GM23338 (cell line): ENCODE measurements at regions not wholly inside any gene's neighbourhood (a gene's known extent, or its start where the extent isn't known, plus 50 kb on each side); places are given as distances from the start of the nearest gene placed in this dataset.

ENCODE experiments used
- ATAC-seq: fragments of 200-7000 bp; cut with Tn5 transposase; 3 replicates; pipeline ENCODE4 v1.9.1; 2020
- DNase-seq: peaks from one replicate; pipeline ENCODE4 v3.0.0-alpha.2; 2015; ENCODE audit warnings: low spot score
- H2AFZ ChIP-seq: fragments of 200-600 bp; sonication (generic); 2 replicates; pipeline ENCODE4 v1.8.0; 2016; ENCODE audit warnings: antibody characterized with exemption, mild to moderate bottlenecking, moderate library complexity
- H3F3A ChIP-seq: fragments of 200-600 bp; sonication (generic); replicated peaks from 2 replicates; pipeline ENCODE4 v1.8.0; 2017; ENCODE audit warnings: antibody characterized with exemption, mixed run types, low read depth
- H3K27ac ChIP-seq: fragments of 200-600 bp; sonication (generic); 2 replicates; pipeline ENCODE4 v1.6.1; 2016; ENCODE audit warnings: low read depth
- H3K27me3 ChIP-seq: fragments of 200-600 bp; sonication (generic); 2 replicates; pipeline ENCODE4 v1.8.0; 2016; ENCODE audit warnings: mild to moderate bottlenecking, mixed run types, moderate library complexity; ENCODE audit not compliant: insufficient read depth
- H3K36me3 ChIP-seq: fragments of 200-600 bp; sonication (generic); 2 replicates; pipeline ENCODE4 v1.8.0; 2016; ENCODE audit warnings: mild to moderate bottlenecking; ENCODE audit not compliant: insufficient read depth
- H3K4me1 ChIP-seq: fragments of 200-600 bp; sonication (generic); 2 replicates; pipeline ENCODE4 v1.8.0; 2016; ENCODE audit warnings: mild to moderate bottlenecking, moderate library complexity; ENCODE audit not compliant: insufficient read depth
- H3K4me2 ChIP-seq: fragments of 200-600 bp; sonication (generic); 2 replicates; pipeline ENCODE4 v1.7.1; 2017; ENCODE audit warnings: mixed run types
- H3K4me3 ChIP-seq: fragments of 200-600 bp; sonication (generic); 2 replicates; pipeline ENCODE4 v1.6.1; 2016; ENCODE audit warnings: mixed run types
- H3K79me2 ChIP-seq: fragments of 200-600 bp; sonication (generic); replicated peaks from 2 replicates; pipeline ENCODE4 v1.8.0; 2017; ENCODE audit warnings: mild to moderate bottlenecking; ENCODE audit not compliant: insufficient read depth
- H3K9me2 ChIP-seq: fragments of 200-600 bp; sonication (generic); 2 replicates; pipeline ENCODE4 v1.8.0; 2017; ENCODE audit not compliant: insufficient read depth
- H4K20me1 ChIP-seq: fragments of 200-600 bp; sonication (generic); replicated peaks from 2 replicates; pipeline ENCODE4 v1.8.0; 2017; ENCODE audit warnings: mild to moderate bottlenecking; ENCODE audit not compliant: insufficient read depth
- H3K27ac Mint-ChIP-seq: 2 replicates; pipeline ENCODE4 v1.8.0; 2020; ENCODE audit warnings: inconsistent platforms, mild to moderate bottlenecking, moderate library complexity, mixed read lengths
- H3K27me3 Mint-ChIP-seq: 3 replicates; pipeline ENCODE4 v1.8.0; 2022; ENCODE audit warnings: low read depth, mild to moderate bottlenecking, moderate library complexity, mixed read lengths, inconsistent platforms; ENCODE audit not compliant: insufficient read depth, poor library complexity
- H3K36me3 Mint-ChIP-seq: 3 replicates; pipeline ENCODE4 v1.8.0; 2021; ENCODE audit warnings: low read depth, mild to moderate bottlenecking, inconsistent platforms, moderate library complexity, mixed read lengths
- H3K4me1 Mint-ChIP-seq: 3 replicates; pipeline ENCODE4 v1.8.0; 2020; ENCODE audit warnings: mild to moderate bottlenecking, inconsistent platforms, mixed read lengths
- H3K4me3 Mint-ChIP-seq: 3 replicates; pipeline ENCODE4 v1.8.0; 2021; ENCODE audit warnings: moderate library complexity, mild to moderate bottlenecking, inconsistent platforms, mixed read lengths
- H3K9me3 Mint-ChIP-seq: 3 replicates; pipeline ENCODE4 v1.8.0; 2020; ENCODE audit warnings: moderate library complexity, mild to moderate bottlenecking, inconsistent platforms, mixed read lengths
- CREB1 ChIP-seq: fragments of 250-450 bp; sonication (Bioruptor Pico); IDR thresholded peaks from 2 replicates; pipeline ENCODE4 v1.5.0; 2020; ENCODE audit warnings: low read depth, mild to moderate bottlenecking, moderate library complexity
- CTCF ChIP-seq, 2 experiments: fragments of 200-600 bp in 1 of 2; sonication (generic) in 1 of 2; conservative IDR thresholded peaks; 2 replicates each; pipeline versions ENCODE4 v1.5.1 to v1.6.1; 2016 to 2017; ENCODE audit warnings: antibody characterized with exemption in 2 of 2, low read depth in 2 of 2, mild to moderate bottlenecking in 2 of 2, moderate library complexity in 1 of 2
- EZH2 ChIP-seq: fragments of 200-600 bp; sonication (generic); IDR thresholded peaks from one replicate; pipeline ENCODE4 v1.8.0; 2017; ENCODE audit warnings: antibody characterized with exemption, mild to moderate bottlenecking, low read depth; ENCODE audit not compliant: unreplicated experiment
- EZH2phosphoT487 ChIP-seq: fragments of 200-600 bp; sonication (generic); IDR thresholded peaks from one replicate; pipeline ENCODE4 v1.8.1; 2018; ENCODE audit warnings: antibody characterized with exemption; ENCODE audit not compliant: unreplicated experiment
- JUNB ChIP-seq: IDR thresholded peaks from one replicate; pipeline ENCODE4 v1.6.1; 2016; ENCODE audit warnings: antibody characterized with exemption; ENCODE audit not compliant: unreplicated experiment
- NANOG ChIP-seq: IDR thresholded peaks from 2 replicates; pipeline ENCODE4 v1.6.1; 2016; ENCODE audit warnings: antibody characterized with exemption, borderline replicate concordance
- POLR2AphosphoS5 ChIP-seq: IDR thresholded peaks from 2 replicates; pipeline ENCODE4 v1.6.1; 2016; ENCODE audit warnings: antibody characterized with exemption, low read depth
- REST ChIP-seq: IDR thresholded peaks from one replicate; pipeline ENCODE4 v1.6.1; 2018; ENCODE audit warnings: antibody characterized with exemption; ENCODE audit not compliant: unreplicated experiment
- STAT1 ChIP-seq: IDR thresholded peaks from one replicate; pipeline ENCODE4 v1.6.1; 2016; ENCODE audit warnings: antibody characterized with exemption; ENCODE audit not compliant: unreplicated experiment
- ZNF114 ChIP-seq: fragments of 250-450 bp; sonication (Bioruptor Pico); IDR thresholded peaks from 2 replicates; pipeline ENCODE4 v1.5.0; 2020; ENCODE audit warnings: mild to moderate bottlenecking, moderate library complexity
- ZNF462 ChIP-seq: fragments of 250-450 bp; sonication (Bioruptor Pico); IDR thresholded peaks from 2 replicates; pipeline ENCODE4 v1.5.0; 2020; ENCODE audit warnings: mild to moderate bottlenecking, moderate library complexity
- TF ChIP-seq, protein P1 (sequence below): IDR thresholded peaks from 2 replicates; pipeline ENCODE4 v1.6.1; 2016; ENCODE audit warnings: antibody characterized with exemption

- Mint-ChIP-seq H3K27me3 (no peaks in the 10 kb centered on the region), H3K4me1 (no peaks in the 10 kb centered on the region), H3K4me3 (no peak overlapping the region), H3K36me3 (no peaks in the 10 kb centered on the region), H3K27ac (no peak overlapping the region), H3K9me3 (no peaks in the 10 kb centered on the region)
- Histone ChIP-seq H3K27ac (no peak overlapping the region), H3K79me2 (no peaks in the 10 kb centered on the region), H4K20me1 (no peaks in the 10 kb centered on the region), H3K4me2 (no peak overlapping the region), H3K4me3 (no peak overlapping the region), H2AFZ (no peak overlapping the region), H3K4me1 (no peaks in the 10 kb centered on the region), H3K27me3 (no peaks in the 10 kb centered on the region), H3F3A (no peaks in the 10 kb centered on the region), H3K9me2 (no peaks in the 10 kb centered on the region), H3K36me3 (no peaks in the 10 kb centered on the region)
- ATAC-seq (peak; percentile 94), DNase-seq (peak; percentile 88)
- TF ChIP-seq EZH2 (no peak), ZNF114 (CRISPR knock-in tag) (no peak), POLR2AphosphoS5 (no peak), EZH2phosphoT487 (no peak), CTCF (conservative IDR thresholded peaks at IDR 0.05; ENCODE audit: low read depth in 2 of 2) (peak; percentile 87 to 93), JUNB (no peak), STAT1 (no peak), CREB1 (CRISPR knock-in tag) (peak; percentile 34; the same call in 1 of the 2 replicates), REST (no peak), NANOG (no peak), ZNF462 (no peak)
- TF ChIP-seq, protein P1, sequence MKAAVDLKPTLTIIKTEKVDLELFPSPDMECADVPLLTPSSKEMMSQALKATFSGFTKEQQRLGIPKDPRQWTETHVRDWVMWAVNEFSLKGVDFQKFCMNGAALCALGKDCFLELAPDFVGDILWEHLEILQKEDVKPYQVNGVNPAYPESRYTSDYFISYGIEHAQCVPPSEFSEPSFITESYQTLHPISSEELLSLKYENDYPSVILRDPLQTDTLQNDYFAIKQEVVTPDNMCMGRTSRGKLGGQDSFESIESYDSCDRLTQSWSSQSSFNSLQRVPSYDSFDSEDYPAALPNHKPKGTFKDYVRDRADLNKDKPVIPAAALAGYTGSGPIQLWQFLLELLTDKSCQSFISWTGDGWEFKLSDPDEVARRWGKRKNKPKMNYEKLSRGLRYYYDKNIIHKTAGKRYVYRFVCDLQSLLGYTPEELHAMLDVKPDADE = no peak
These were observed 411.7 kb downstream of the DSEL start for GRCh38 chr18:67104700-67105284.
